SK-MEL-5 (cell line): ENCODE measurements at regions not wholly inside any gene's neighbourhood (a gene's known extent, or its start where the extent isn't known, plus 50 kb on each side); places are given as distances from the start of the nearest gene placed in this dataset.

Experiments
- DNase-seq: peaks from one replicate; pipeline ENCODE4 v3.0.0-alpha.2; 2016; ENCODE audit warnings: low read depth, low spot score
- in situ Hi-C: cut with HindIII; loops from 2 replicates; pipeline ENCODE4 v1.10.0; 2016; ENCODE audit warnings: low sequenced_read_pairs, high pct_unique_total_duplicates, low pct_unique_long_range_greater_than_20kb

DNA sequence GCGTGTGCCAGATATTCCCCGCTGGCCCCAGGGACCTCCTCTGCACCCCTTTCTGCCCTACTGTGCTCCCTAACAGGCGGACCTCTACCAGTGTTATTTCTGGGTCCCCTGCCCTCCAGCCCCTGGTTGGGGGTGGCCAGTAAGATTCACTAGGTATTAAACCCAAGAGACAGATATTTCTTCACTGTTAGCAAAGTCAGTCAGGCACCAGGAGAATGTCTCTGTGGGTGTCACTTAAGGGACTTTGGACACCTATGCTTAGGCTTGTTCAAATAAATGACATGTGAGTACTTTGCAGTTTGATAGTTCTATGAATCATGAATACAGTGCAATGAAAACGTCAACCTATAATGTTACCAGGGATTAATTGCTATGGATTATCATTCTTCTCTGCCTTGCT is 234.3 kb upstream of the IGFBP3 start:
- no peak for DNase-seq
- in situ Hi-C loops = no loop called here

DNA sequence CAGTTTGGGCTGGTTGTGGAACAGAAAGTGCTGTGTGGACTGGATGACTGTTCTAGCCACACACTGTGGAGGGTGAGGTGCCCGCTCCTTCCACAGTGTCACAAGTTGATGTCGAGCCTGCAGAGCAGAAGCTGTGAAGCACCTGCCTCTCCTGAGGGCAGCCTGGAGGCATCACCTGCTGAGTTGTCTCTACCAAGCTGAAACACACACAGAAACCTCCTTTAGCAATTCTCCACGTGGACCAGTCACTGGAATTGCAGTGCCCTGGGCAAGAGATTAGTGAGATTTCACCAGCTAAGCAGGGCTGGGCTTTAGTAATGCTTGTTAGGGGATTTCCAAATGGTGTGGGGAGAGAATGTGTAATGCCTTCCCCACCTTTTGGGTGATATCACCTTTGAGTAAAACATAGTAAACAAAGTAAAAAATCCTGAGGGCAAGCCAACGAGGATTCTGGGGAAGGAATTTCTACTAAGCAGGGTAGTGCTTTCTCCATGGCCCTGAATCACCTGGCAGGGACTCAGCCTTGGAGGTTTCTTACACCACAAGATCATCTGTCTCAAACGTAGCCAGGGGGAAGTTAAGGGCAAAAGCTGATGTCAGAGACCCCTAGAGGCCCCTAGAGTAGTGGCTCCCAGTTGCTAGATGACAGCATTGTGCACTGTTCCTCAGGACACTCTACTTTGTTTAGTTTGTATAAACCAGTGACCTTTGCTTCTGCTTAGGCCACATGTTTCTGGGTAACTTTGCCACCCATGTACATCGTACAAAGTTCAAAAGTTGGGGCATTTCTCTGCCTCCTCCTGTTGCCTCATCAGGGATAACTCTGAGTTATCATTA is 233.1 kb upstream of the IGFBP3 start:
- DNase-seq = no peak
- in situ Hi-C loops = no loop called here

DNA sequence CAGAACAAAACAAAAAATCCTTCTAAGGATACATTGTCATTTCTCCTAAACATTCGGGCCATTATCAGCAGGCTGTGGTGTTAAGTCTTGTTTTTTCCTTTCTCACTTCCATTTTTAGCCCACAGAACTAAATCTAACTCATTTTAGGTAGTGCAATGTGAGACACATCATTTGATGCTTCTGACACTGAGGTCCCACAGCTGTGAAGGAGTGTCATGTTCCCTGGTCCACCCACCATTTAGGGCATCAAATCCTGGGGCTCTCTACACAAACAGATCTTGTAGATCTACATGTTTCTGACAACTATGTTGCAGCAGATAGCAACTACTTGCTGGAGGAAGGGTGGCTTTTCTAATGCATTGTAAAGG is 232.5 kb upstream of the IGFBP3 start:
- no peak for DNase-seq
- in situ Hi-C loops = no loop called here

GRCh38 chr7:46152696-46153095 is 231.6 kb upstream of the IGFBP3 start:
- in situ Hi-C loops = no loop called here
- peak; percentile 50 for DNase-seq

GRCh38 chr7:46150721-46151120 is 229.6 kb upstream of the IGFBP3 start:
- in situ Hi-C loops = no loop called here
- DNase-seq = no peak

DNA sequence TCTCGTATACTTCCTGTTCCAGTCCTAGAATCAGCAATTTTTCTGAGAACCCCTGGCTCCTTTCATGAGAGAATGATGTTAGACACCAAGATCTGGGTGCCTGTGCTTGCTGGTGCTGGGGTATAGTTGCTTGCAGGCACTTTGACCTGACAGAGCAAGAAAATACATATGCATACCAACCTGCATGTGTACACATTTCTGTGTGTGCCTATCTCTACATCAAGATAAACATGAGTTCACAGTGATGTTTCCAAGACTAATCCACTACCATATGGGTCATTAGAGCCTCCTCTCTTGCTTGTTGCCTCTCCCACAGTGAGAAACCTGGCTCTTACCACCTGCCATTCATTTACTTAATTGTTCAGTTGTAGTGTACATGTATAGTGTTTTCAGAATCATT is 229.1 kb upstream of the IGFBP3 start:
- no peak for DNase-seq
- in situ Hi-C loops = no loop called here

DNA sequence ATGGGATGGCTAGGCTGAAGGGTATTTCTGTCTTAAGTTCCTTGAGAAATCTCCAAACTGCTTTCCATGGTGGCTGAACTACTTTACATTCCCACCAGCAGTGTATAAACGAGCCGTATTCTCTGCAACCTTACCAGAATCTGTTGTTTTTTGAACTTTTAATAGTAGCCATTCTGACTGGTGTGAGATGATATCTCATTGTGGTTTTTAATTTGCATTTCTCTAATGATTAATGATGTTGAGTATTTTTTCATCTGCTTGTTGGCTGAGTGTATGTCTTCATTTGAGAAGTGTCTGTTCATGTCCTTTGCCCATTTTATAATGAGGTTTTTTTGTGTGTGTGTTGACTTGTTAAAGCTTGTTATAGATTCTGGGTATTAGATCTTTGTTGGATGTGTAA is 226.8 kb upstream of the IGFBP3 start:
- in situ Hi-C loops = no loop called here
- DNase-seq = no peak

DNA sequence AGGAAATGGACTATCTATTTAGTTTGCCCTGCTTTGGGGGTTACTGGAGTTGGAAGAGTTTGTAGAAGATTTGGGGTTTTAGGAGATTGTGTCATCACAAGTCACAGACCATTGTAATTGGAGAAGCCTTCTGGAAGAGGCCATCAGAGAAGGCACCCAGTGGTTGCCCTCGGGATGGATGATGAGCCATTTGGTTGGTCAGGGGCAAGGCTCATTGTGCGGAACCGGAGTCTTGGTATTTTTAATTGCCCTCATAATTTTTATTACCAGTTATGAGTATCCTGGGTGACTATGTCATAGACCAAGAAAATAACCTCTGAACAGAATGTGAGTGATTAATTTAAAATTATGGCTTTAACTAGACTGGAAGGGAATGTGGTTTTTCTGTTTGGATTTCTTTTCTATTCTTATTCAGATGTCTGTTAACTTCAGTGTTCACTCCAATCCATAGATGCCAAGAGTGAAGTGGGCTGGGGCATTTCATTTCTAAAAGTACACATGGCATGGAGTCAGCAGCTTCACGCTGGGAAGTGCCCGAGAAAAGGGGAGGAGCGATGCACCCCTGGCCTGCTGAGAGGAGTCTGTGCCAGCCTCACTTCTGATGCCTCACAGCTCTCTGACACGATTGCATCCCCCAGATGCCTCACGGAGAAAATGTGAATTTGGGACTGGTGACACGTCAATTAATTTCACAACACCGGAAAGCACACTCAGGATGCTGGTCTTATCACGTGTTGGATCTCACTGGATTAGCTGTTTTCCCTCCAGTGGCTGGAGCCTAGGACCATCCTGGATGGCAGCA is 225.6 kb upstream of the IGFBP3 start:
- no peak for DNase-seq
- in situ Hi-C loops = no loop called here

DNA sequence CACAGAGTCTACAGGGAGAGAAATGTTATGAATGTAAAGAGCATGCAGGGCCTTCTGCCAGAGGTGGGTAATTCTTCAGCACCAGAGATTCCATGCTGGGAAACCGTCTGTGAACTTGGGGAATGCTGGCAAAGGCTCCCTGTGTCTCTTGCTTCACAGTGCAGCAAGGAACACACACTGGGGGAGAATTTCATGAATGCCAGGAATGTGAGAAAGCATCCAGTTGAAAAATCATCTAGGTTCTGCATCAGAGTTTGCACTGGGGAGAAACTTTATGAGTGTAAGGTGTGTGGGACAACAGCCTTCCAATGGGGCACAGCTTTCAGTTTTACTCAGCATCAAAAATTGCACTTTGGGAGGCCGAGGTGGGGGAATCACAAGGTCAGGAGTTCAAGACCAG is 224.3 kb upstream of the IGFBP3 start:
- in situ Hi-C loops = no loop called here
- DNase-seq = peak; percentile 10

GRCh38 chr7:46143949-46144917 is 223.2 kb upstream of the IGFBP3 start:
- in situ Hi-C loops = no loop called here
- DNase-seq = no peak

GRCh38 chr7:46143421-46143820 is 222.3 kb upstream of the IGFBP3 start:
- in situ Hi-C loops = no loop called here
- DNase-seq = no peak

DNA sequence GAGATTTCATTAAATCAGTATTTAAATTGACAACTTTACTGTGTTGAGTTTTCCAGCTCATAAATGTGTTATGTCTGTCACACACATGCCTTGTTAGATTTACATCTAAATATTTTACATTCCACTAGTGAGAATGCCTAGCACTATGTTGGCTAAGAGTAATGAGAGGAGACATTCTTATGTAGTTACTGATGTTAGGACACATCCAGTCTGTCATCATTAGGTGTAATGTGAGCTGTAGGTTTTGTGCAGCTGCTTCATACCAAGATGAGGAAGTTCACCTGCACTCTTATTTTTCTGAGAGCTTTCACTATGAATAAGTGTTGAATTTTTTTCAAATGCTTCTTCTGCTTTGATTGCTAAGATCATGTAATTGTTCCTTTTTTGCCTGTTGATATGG is 218.0 kb upstream of the IGFBP3 start:
- in situ Hi-C loops = no loop called here
- DNase-seq = no peak

- no peak for DNase-seq
- in situ Hi-C loops = no loop called here
Measured at GRCh38 chr7:46137725-46138124, 216.7 kb upstream of the IGFBP3 start.

- in situ Hi-C loops = no loop called here
- DNase-seq = no peak
Measured at GRCh38 chr7:46135557-46135956, 214.5 kb upstream of the IGFBP3 start.

DNA sequence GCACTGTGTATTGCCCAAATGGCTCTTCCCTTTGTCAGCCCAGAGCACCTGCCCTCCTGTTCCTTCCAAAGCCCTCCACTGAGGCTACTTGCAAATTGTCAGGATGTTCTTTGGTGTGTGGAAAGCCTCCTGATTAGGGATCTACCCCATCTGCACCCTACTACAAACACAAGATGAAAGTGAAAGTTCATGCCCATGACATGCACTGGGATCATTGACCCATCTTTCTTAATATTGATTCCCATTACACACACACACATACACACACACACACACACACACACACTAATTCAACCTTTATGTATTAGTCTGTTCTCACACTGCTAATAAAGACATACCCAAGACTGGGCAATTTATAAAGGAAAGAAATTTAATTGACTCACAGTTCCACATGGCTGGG is 213.7 kb upstream of the IGFBP3 start:
- no peak for DNase-seq
- in situ Hi-C loops = no loop called here

DNA sequence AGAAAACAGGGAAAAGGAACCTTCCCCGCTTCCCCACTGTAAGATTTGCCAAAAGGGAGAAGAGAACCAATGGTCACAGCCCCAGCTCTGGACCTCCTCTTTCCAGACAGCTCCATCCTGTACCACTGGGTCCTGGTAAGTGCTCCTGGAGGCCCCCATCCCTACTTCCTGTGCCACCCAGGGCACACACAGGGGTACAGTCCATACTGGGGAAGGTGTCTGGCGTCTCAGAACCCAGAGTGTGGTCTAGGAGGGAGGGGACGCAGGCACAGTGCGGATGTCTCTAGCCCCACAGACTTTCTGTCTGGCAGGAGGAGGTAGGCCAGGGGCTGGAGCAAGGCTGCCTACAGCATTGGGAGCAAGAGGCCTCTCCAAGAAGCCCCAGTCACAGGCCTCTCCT is 213.3 kb upstream of the IGFBP3 start:
- DNase-seq = no peak
- in situ Hi-C loops = no loop called here

GRCh38 chr7:46133751-46134150 is 212.7 kb upstream of the IGFBP3 start:
- in situ Hi-C loops = no loop called here
- no peak for DNase-seq

DNA sequence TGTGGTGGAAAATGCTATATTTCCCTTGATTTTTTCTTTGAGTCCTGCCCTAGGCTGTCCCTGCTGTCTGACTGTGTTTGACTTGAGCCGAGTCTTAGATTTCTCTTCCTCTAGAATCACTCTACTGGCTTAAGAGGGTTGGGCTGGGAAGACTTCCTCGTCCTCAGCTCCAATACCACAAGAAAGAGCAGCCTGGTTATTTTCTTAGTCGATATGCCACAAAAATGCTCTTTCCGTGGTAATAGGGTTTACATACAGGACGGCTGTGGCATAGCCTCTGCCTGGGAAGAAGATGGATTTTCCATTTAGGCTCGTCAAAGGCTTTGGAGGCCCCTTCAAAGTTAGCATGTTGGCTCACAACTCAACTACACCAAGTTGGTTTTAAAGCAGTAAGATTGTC is 212.0 kb upstream of the IGFBP3 start:
- in situ Hi-C loops = no loop called here
- no peak for DNase-seq
